Liver (tissue), 8 donors: ENCODE measurements at regions not wholly inside any gene's neighbourhood (a gene's known extent, or its start where the extent isn't known, plus 50 kb on each side); places are given as distances from the start of the nearest gene placed in this dataset.
A peak's percentile ranks its signal among the peaks of the same experiment; 100 is the strongest.

Experiments used
- DNase-seq: peaks from one replicate; pipeline ENCODE4 v3.0.0-alpha.2; 2017; ENCODE audit warnings: low spot score
- H3K27ac ChIP-seq, 2 donors: one replicate each; pipeline ENCODE4 v1.7.0; 2013; ENCODE audit warnings: inconsistent platforms in 2 of 2, low read length in 2 of 2, control low read depth in 1 of 2, low read depth in 1 of 2, mild to moderate bottlenecking in 1 of 2
- H3K27me3 ChIP-seq, 4 donors: one replicate each; pipeline versions ENCODE4 v1.6.1 to v1.7.0; 2013; ENCODE audit warnings: low read length in 3 of 4, inconsistent platforms in 1 of 4, mild to moderate bottlenecking in 1 of 4, moderate library complexity in 1 of 4; ENCODE audit not compliant: control insufficient read depth in 4 of 4, insufficient read depth in 4 of 4
- H3K36me3 ChIP-seq, 4 donors: one replicate each; pipeline versions ENCODE4 v1.6.1 to v1.7.0; 2013; ENCODE audit warnings: low read length in 3 of 4, mild to moderate bottlenecking in 3 of 4, low read depth in 1 of 4, moderate library complexity in 1 of 4; ENCODE audit not compliant: control insufficient read depth in 4 of 4, insufficient read depth in 3 of 4
- H3K4me1 ChIP-seq, 4 donors: one replicate each; pipeline versions ENCODE4 v1.6.1 to v1.7.0; 2013; ENCODE audit warnings: low read length in 3 of 4, mild to moderate bottlenecking in 3 of 4, moderate library complexity in 1 of 4; ENCODE audit not compliant: control insufficient read depth in 4 of 4, insufficient read depth in 4 of 4
- H3K4me3 ChIP-seq, 3 donors: one replicate each; pipeline versions ENCODE4 v1.6.1 to v1.7.0; 2013; ENCODE audit warnings: low read length in 3 of 3, control low read depth in 1 of 3, low read depth in 1 of 3, mild to moderate bottlenecking in 1 of 3
- H3K9ac ChIP-seq, 2 donors: one replicate each; pipeline ENCODE4 v1.7.0; 2013; ENCODE audit warnings: low read length in 2 of 2, mild to moderate bottlenecking in 2 of 2, moderate library complexity in 2 of 2, control low read depth in 1 of 2, low read depth in 1 of 2
- H3K9me3 ChIP-seq, 4 donors: one replicate each; pipeline versions ENCODE4 v1.6.1 to v1.7.0; 2013; ENCODE audit warnings: low read length in 3 of 4; ENCODE audit not compliant: control insufficient read depth in 4 of 4
- EGR1 ChIP-seq, 2 donors: IDR thresholded peaks; 2 replicates each; pipeline ENCODE4 v1.6.1; 2016 to 2018; ENCODE audit warnings: antibody characterized with exemption in 2 of 2, low read depth in 2 of 2
- FOXA2 ChIP-seq: IDR thresholded peaks from 2 replicates; pipeline ENCODE4 v1.6.1; 2016; ENCODE audit warnings: antibody characterized with exemption
- GABPA ChIP-seq, 2 donors: IDR thresholded peaks in 1 of 2; conservative IDR thresholded peaks in 1 of 2; 2 replicates each; pipeline ENCODE4 v1.6.1; 2016; ENCODE audit warnings: antibody characterized with exemption in 2 of 2, mild to moderate bottlenecking in 1 of 2, moderate library complexity in 1 of 2
- HNF4A ChIP-seq, 2 donors: conservative IDR thresholded peaks; 2 replicates each; pipeline ENCODE4 v1.6.1; 2016; ENCODE audit warnings: antibody characterized with exemption in 2 of 2, mild to moderate bottlenecking in 2 of 2
- HNF4G ChIP-seq: IDR thresholded peaks from 2 replicates; pipeline ENCODE4 v1.6.1; 2016; ENCODE audit warnings: antibody characterized with exemption
- JUND ChIP-seq, 2 donors: IDR thresholded peaks; 2 replicates each; pipeline ENCODE4 v1.6.1; 2016; ENCODE audit warnings: antibody characterized with exemption in 2 of 2
- RAD21 ChIP-seq, 2 donors: IDR thresholded peaks; 2 replicates each; pipeline ENCODE4 v1.6.1; 2016; ENCODE audit warnings: antibody characterized with exemption in 2 of 2, mild to moderate bottlenecking in 2 of 2
- RXRA ChIP-seq, 2 donors: IDR thresholded peaks; 2 replicates each; pipeline ENCODE4 v1.6.1; 2017 to 2018; ENCODE audit warnings: antibody characterized with exemption in 2 of 2, mild to moderate bottlenecking in 1 of 2
- SP1 ChIP-seq: IDR thresholded peaks from 2 replicates; pipeline ENCODE4 v1.6.1; 2018; ENCODE audit warnings: antibody characterized with exemption, mild to moderate bottlenecking
- TAF1 ChIP-seq: conservative IDR thresholded peaks from 2 replicates; pipeline ENCODE4 v1.6.1; 2016; ENCODE audit warnings: antibody characterized with exemption, mild to moderate bottlenecking
- YY1 ChIP-seq: IDR thresholded peaks from 2 replicates; pipeline ENCODE4 v1.6.1; 2016; ENCODE audit warnings: antibody characterized with exemption, mild to moderate bottlenecking
- WGBS: extraction: QIAGEN DNeasy Blood & Tissue Kit; methylation state at CpG from one replicate; pipeline ENCODE4 v1.1.7; 2013; 5-methylcytosine and 5-hydroxymethylcytosine counted together
- TF ChIP-seq, protein P1 (sequence below): IDR thresholded peaks from 2 replicates; pipeline ENCODE4 v1.6.1; 2016; ENCODE audit warnings: antibody characterized with exemption
- TF ChIP-seq, protein P2 (sequence below): IDR thresholded peaks from 2 replicates; pipeline ENCODE4 v1.6.1; 2016; ENCODE audit warnings: antibody characterized with exemption, mild to moderate bottlenecking
- TF ChIP-seq, protein P3 (sequence below): IDR thresholded peaks from 2 replicates; pipeline ENCODE4 v1.6.1; 2016; ENCODE audit warnings: antibody characterized with exemption
- TF ChIP-seq, protein P4 (sequence below): fragments of 150-350 bp; IDR thresholded peaks from 2 replicates; pipeline ENCODE4 v1.5.1; 2017; ENCODE audit warnings: improper control_type of control experiment, low read depth, low read length; ENCODE audit not compliant: missing input control
- donor health status: healthy.
- donor health status: healthy.
- donor health status: healthy.
- donor health status: healthy.
- donor health status: healthy.

DNA sequence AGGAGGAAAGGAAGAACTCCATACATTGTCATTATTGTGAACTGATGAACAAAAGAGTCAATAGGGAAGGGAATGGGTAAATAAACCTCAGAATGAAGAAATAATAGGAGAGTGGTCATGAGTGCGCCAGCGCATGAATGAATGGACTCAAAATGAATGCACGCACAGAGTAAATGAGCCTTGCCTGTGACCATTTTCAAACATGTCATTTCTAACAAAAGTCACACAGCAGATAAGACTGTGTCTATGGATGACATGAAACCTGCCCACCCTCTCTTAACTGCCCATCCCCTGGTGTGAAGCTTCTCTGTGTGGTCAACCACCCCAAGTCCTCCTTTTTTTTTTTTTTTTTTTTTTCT, 121.1 kb upstream of the TEX51 start:
- H3K27ac ChIP-seq, result no peak overlapping the region
- H3K36me3 ChIP-seq, result no peaks in the 10 kb centered on the region
- H3K27me3 ChIP-seq, result no peaks in the 10 kb centered on the region
- DNase-seq, result no peak
- TF ChIP-seq TAF1, result no peak
- H3K9me3 ChIP-seq, result no peaks in the 10 kb centered on the region
- H3K9ac ChIP-seq, result no peak overlapping the region
- H3K4me3 ChIP-seq, result peak overlapping the region in 1 of 3 donors; percentile 65
- 31% methylated on average over 3 of the region's 3 CpGs for WGBS
- peaks cover 0 to 10% (median 6%) of the 10 kb centered on the region in 4 donors for H3K4me1 ChIP-seq

DNA sequence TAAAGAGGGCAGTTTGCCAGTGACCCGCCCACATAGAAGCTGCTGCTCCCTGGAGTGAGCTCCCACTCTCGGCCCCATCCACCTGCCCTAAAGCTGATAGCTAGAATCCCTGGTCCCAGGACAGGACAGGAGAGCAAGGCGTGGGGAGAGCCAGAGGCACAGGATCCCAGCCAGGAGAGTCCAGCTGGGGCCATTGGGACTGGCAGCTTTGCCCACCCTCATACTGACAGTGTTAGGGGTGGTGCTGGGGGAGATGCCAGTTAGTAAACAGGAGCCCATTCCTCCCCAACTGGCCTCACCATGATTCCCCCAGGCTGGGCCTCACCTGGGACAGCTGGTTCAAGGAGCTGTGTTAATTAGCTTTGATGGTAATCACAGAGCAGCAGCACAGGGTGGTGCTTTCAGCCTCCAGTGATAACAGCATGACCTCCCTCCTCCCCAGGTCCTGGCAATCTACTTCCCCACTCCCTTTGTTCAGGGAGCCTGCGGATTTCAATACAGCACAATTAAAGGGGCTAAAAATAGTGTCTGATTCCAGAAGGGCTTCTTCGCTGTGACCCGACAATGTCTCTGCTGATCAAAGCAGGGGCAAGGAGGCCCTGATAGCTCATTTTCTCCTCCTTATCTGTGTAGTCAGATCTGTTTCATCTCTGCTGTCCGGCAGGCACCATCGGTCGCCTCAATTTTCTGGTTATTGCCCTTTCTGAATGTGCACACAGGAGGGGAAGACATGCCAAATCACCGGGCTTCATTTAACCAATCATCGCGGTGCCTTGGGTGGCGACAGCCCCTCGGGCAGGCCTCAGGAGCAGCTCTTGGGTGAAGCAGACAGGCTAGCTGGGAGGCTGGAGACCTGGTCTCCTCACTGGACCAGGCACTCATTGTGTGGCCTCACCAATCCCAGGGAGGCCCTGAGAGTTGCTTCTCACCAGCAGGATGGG, 119.9 kb upstream of the TEX51 start:
- Histone ChIP-seq H3K4me3 (no peak overlapping the region), H3K9ac (no peak overlapping the region), H3K27ac (no peak overlapping the region), H3K4me1 (peaks cover 0 to 10% (median 6%) of the 10 kb centered on the region in 4 donors), H3K36me3 (no peaks in the 10 kb centered on the region), H3K9me3 (no peaks in the 10 kb centered on the region), H3K27me3 (no peaks in the 10 kb centered on the region)
- TF ChIP-seq HNF4A (conservative IDR thresholded peaks at IDR 0.05) (no peak), JUND (IDR thresholded peaks at IDR 0.05) (no peak), HNF4G (no peak), EGR1 (IDR thresholded peaks at IDR 0.05; ENCODE audit: low read depth in 2 of 2) (no peak), RXRA (IDR thresholded peaks at IDR 0.05) (no peak), SP1 (no peak), TAF1 (no peak), RAD21 (IDR thresholded peaks at IDR 0.05) (no peak), GABPA (IDR thresholded peaks at IDR 0.05 in 1 of 2, conservative IDR thresholded peaks at IDR 0.05 in 1 of 2) (no peak), YY1 (no peak)
- TF ChIP-seq, protein P1, sequence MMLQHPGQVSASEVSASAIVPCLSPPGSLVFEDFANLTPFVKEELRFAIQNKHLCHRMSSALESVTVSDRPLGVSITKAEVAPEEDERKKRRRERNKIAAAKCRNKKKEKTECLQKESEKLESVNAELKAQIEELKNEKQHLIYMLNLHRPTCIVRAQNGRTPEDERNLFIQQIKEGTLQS, result no peak
- TF ChIP-seq, protein P2, sequence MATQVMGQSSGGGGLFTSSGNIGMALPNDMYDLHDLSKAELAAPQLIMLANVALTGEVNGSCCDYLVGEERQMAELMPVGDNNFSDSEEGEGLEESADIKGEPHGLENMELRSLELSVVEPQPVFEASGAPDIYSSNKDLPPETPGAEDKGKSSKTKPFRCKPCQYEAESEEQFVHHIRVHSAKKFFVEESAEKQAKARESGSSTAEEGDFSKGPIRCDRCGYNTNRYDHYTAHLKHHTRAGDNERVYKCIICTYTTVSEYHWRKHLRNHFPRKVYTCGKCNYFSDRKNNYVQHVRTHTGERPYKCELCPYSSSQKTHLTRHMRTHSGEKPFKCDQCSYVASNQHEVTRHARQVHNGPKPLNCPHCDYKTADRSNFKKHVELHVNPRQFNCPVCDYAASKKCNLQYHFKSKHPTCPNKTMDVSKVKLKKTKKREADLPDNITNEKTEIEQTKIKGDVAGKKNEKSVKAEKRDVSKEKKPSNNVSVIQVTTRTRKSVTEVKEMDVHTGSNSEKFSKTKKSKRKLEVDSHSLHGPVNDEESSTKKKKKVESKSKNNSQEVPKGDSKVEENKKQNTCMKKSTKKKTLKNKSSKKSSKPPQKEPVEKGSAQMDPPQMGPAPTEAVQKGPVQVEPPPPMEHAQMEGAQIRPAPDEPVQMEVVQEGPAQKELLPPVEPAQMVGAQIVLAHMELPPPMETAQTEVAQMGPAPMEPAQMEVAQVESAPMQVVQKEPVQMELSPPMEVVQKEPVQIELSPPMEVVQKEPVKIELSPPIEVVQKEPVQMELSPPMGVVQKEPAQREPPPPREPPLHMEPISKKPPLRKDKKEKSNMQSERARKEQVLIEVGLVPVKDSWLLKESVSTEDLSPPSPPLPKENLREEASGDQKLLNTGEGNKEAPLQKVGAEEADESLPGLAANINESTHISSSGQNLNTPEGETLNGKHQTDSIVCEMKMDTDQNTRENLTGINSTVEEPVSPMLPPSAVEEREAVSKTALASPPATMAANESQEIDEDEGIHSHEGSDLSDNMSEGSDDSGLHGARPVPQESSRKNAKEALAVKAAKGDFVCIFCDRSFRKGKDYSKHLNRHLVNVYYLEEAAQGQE, result no peak
- WGBS, result 69% methylated on average over 14 of the region's 14 CpGs
- no peak for DNase-seq

DNA sequence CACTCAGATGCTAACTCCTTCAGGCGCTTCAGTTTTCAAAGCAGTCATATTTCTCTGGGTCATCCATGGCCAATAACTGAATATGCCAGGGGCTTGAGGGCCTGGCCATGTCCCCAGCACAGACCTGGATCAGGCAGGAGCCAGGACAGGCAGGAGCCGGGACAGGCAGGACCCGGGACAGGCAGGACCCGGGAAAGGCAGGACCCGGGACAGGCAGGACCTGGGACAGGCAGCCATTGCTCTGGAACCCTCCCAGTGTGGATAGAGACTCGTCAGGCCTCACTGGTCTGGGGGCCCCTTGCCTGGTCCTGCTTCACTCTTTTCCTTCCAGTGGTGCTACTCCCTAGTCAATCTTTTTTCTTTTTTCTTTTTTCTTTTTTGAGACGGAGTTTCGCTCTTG, 117.5 kb upstream of the TEX51 start:
- no peaks in the 10 kb centered on the region for H3K36me3 ChIP-seq
- no peak overlapping the region for H3K27ac ChIP-seq
- no peaks in the 10 kb centered on the region for H3K9me3 ChIP-seq
- WGBS, result 71% methylated on average over 8 of the region's 8 CpGs
- H3K9ac ChIP-seq, result no peak overlapping the region
- DNase-seq, result no peak
- no peak overlapping the region for H3K4me3 ChIP-seq
- H3K4me1 ChIP-seq, result peaks cover 0 to 10% (median 6%) of the 10 kb centered on the region in 4 donors
- no peak for TF ChIP-seq GABPA (IDR thresholded peaks at IDR 0.05 in 1 of 2, conservative IDR thresholded peaks at IDR 0.05 in 1 of 2)
- no peak for TF ChIP-seq HNF4A (conservative IDR thresholded peaks at IDR 0.05)
- TF ChIP-seq FOXA2, result no peak
- TF ChIP-seq, protein P3, sequence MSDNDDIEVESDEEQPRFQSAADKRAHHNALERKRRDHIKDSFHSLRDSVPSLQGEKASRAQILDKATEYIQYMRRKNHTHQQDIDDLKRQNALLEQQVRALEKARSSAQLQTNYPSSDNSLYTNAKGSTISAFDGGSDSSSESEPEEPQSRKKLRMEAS, result no peak
- TF ChIP-seq SP1, result no peak
- TF ChIP-seq, protein P4, sequence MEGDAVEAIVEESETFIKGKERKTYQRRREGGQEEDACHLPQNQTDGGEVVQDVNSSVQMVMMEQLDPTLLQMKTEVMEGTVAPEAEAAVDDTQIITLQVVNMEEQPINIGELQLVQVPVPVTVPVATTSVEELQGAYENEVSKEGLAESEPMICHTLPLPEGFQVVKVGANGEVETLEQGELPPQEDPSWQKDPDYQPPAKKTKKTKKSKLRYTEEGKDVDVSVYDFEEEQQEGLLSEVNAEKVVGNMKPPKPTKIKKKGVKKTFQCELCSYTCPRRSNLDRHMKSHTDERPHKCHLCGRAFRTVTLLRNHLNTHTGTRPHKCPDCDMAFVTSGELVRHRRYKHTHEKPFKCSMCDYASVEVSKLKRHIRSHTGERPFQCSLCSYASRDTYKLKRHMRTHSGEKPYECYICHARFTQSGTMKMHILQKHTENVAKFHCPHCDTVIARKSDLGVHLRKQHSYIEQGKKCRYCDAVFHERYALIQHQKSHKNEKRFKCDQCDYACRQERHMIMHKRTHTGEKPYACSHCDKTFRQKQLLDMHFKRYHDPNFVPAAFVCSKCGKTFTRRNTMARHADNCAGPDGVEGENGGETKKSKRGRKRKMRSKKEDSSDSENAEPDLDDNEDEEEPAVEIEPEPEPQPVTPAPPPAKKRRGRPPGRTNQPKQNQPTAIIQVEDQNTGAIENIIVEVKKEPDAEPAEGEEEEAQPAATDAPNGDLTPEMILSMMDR, result no peak
- TF ChIP-seq, protein P1, result no peak
- TF ChIP-seq, protein P2, result no peak
- TF ChIP-seq HNF4G, result no peak
- no peak for TF ChIP-seq RXRA (IDR thresholded peaks at IDR 0.05)
- no peaks in the 10 kb centered on the region for H3K27me3 ChIP-seq
